ENCODE measurements at regions not wholly inside any gene's neighbourhood (a gene's known extent, or its start where the extent isn't known, plus 50 kb on each side); places are given as distances from the start of the nearest gene placed in this dataset.

GRCh38 chr14:45728434-45729225, 475.6 kb upstream of the MIS18BP1 start:
- no peak overlapping the region for H3K27ac ChIP-seq (ENCODE audit: insufficient read depth, low read length)
- no peaks in the 10 kb centered on the region for H3K27me3 ChIP-seq (ENCODE audit: control insufficient read depth, insufficient read depth, low read length)
- H3K23ac ChIP-seq (ENCODE audit: low read depth, low read length) = no peak overlapping the region
- H2AK9ac ChIP-seq (replicated peaks; ENCODE audit: low read depth, low read length, poor library complexity) = no peak overlapping the region
- no peak overlapping the region for H2BK5ac ChIP-seq (ENCODE audit: low read depth, low read length, poor library complexity, severe bottlenecking)
- no TSS peak for BruUV-seq (replicated peaks)
- WGBS, 2 experiments (ENCODE audit: extremely low coverage in 2 of 2, insufficient read length in 1 of 2) = no CpG with 5 or more reads among the region's 3 CpGs
- H3K14ac ChIP-seq (replicated peaks; ENCODE audit: low read depth, low read length) = no peak overlapping the region
- H3K36me3 ChIP-seq (ENCODE audit: control insufficient read depth, insufficient read depth, low read length) = no peaks in the 10 kb centered on the region
- no peak overlapping the region for H3K9ac ChIP-seq (ENCODE audit: low read depth, low read length)
- no peak overlapping the region for H2BK15ac ChIP-seq (ENCODE audit: low read depth, low read length)
- H2AFZ ChIP-seq (replicated peaks; ENCODE audit: low read length, poor library complexity) = no peak overlapping the region
- H4K8ac ChIP-seq (ENCODE audit: low read depth in 2 of 2, low read length in 2 of 2) = no peak overlapping the region
- no peak overlapping the region for H4K5ac ChIP-seq (ENCODE audit: low read depth, low read length)
- ChIA-PET CTCF (no interaction called here), POLR2A (ENCODE audit: unreplicated experiment) (no interaction called here)
- in situ Hi-C loops (cut with MboI; ENCODE audit: low sequenced_read_pairs) = no loop called here
- H3K4ac ChIP-seq (ENCODE audit: low read depth, low read length) = no peak overlapping the region
- no peak overlapping the region for H2AK5ac ChIP-seq (ENCODE audit: low read depth, low read length)
- no peaks in the 10 kb centered on the region for H3K9me1 ChIP-seq (ENCODE audit: insufficient read depth, low read length)
- dilution Hi-C loops (cut with HindIII; ENCODE audit: low sequenced_read_pairs, unreplicated experiment) = no loop called here
- H3K56ac ChIP-seq (ENCODE audit: extremely low read depth, insufficient read depth, low read length) = no peak overlapping the region
- ATAC-seq (ENCODE audit: low read depth) (no peak), DNase-seq (no peak)
- no peaks in the 10 kb centered on the region for H4K20me1 ChIP-seq (ENCODE audit: insufficient read depth, low read length)
- intact Hi-C loops (cut with micrococcal nuclease) = no loop called here
- no peak overlapping the region for H2BK20ac ChIP-seq (ENCODE audit: low read depth, low read length)
- H4K91ac ChIP-seq (ENCODE audit: insufficient read depth, low read depth, low read length) = no peak overlapping the region
- H3K4me2 ChIP-seq (ENCODE audit: low read depth, low read length) = no peak overlapping the region
- TF ChIP-seq RFX5 (IDR thresholded peaks at IDR 0.05; ENCODE audit: low read depth, low read length) (no peak), ELK1 (IDR thresholded peaks at IDR 0.05; ENCODE audit: borderline replicate concordance, low read depth, low read length) (no peak), CTCF (conservative IDR thresholded peaks at IDR 0.05; ENCODE audit: low read depth, low read length) (no peak), USF2 (IDR thresholded peaks at IDR 0.05; ENCODE audit: low read depth, low read length) (no peak), RAD21 (IDR thresholded peaks at IDR 0.05; ENCODE audit: low read length) (no peak), FOS (IDR thresholded peaks at IDR 0.05; ENCODE audit: low read depth, low read length) (no peak)
- peaks cover 2% of the 10 kb centered on the region for H3K9me3 ChIP-seq (ENCODE audit: control insufficient read depth, insufficient read depth, low read length)
- no peak overlapping the region for H3K18ac ChIP-seq (ENCODE audit: low read depth, low read length)
- H2BK120ac ChIP-seq (ENCODE audit: low read depth, low read length) = no peak overlapping the region
- H3K4me1 ChIP-seq (ENCODE audit: control insufficient read depth, insufficient read depth, low read length) = no peaks in the 10 kb centered on the region
- no peaks in the 10 kb centered on the region for H3K79me1 ChIP-seq (ENCODE audit: low read depth in 1 of 2, low read length in 2 of 2)
- no peak overlapping the region for H3K4me3 ChIP-seq (ENCODE audit: insufficient read depth, low read depth, low read length)
